ENCODE measurements at regions not wholly inside any gene's neighbourhood (a gene's known extent, or its start where the extent isn't known, plus 50 kb on each side); places are given as distances from the start of the nearest gene placed in this dataset.
"Not testable (repeated sequence)": the region's sequence is repeated elsewhere in the genome, so short reads cannot be mapped to it uniquely, and the experiment has no call there.

DNA sequence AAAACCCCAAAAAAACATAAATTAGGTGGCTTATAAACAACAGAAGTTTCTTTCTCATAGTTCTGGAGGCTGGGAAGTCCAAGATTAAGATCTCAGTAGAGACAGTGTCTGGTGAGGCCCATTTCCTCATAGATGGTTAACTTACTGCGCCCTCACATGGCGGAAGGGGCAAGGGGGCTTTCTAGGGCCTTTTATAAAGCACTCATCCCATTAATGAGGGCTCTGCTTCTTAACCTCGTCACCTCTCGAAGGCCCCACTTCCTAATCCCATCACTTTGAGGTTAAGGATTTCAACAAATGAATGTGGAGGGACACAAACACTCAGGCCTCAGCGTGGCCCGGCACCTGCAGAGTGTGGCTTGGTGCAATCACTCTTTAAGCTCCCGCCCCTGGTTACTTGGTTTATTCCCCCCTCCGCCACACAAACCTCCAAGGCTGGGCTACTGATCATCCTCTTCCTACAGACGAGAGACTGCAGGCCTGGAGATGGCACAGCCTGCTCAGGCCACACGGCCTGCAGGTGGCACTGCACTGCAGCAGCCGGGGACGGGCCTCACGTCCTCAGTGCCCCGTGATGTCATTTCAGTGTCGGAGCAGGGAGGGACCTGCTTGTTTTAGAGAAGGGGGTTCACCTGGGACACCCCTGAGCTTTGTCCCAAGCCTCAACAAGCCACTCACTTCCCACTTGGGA is 188.9 kb upstream of the ZNF469 start:
- TF ChIP-seq, protein P1, sequence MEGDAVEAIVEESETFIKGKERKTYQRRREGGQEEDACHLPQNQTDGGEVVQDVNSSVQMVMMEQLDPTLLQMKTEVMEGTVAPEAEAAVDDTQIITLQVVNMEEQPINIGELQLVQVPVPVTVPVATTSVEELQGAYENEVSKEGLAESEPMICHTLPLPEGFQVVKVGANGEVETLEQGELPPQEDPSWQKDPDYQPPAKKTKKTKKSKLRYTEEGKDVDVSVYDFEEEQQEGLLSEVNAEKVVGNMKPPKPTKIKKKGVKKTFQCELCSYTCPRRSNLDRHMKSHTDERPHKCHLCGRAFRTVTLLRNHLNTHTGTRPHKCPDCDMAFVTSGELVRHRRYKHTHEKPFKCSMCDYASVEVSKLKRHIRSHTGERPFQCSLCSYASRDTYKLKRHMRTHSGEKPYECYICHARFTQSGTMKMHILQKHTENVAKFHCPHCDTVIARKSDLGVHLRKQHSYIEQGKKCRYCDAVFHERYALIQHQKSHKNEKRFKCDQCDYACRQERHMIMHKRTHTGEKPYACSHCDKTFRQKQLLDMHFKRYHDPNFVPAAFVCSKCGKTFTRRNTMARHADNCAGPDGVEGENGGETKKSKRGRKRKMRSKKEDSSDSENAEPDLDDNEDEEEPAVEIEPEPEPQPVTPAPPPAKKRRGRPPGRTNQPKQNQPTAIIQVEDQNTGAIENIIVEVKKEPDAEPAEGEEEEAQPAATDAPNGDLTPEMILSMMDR (IDR thresholded peaks at IDR 0.05; ENCODE audit: low read depth, low read length), result peak; percentile 37
- not testable (repeated sequence) for TF ChIP-seq EZH2phosphoT487 (IDR thresholded peaks at IDR 0.05; ENCODE audit: low read depth)
